Suprapubic skin (tissue), 4 donors: ENCODE measurements at regions not wholly inside any gene's neighbourhood (a gene's known extent, or its start where the extent isn't known, plus 50 kb on each side); places are given as distances from the start of the nearest gene placed in this dataset.

Experiments used
- DNase-seq, 2 donors: peaks; one replicate each; pipeline ENCODE4 v3.0.0-alpha.2; 2019; ENCODE audit warnings: low spot score in 2 of 2
- H3K27ac ChIP-seq: fragments of 200-600 bp; sonication (generic); one replicate; pipeline ENCODE4 v1.5.1; 2019
- H3K27me3 ChIP-seq: fragments of 200-600 bp; sonication (generic); one replicate; pipeline ENCODE4 v1.5.1; 2019
- H3K36me3 ChIP-seq: fragments of 200-600 bp; sonication (generic); one replicate; pipeline ENCODE4 v1.5.1; 2019
- H3K4me1 ChIP-seq: fragments of 200-600 bp; sonication (generic); one replicate; pipeline ENCODE4 v1.5.1; 2019
- H3K4me3 ChIP-seq: fragments of 200-600 bp; sonication (generic); one replicate; pipeline ENCODE4 v1.5.1; 2019; ENCODE audit warnings: mild to moderate bottlenecking
- H3K9me3 ChIP-seq: fragments of 200-600 bp; sonication (generic); one replicate; pipeline ENCODE4 v1.5.1; 2019
- CTCF ChIP-seq, 2 donors: fragments of 200-600 bp in 1 of 2; fragments of 450-650 bp in 1 of 2; sonication (generic) in 1 of 2; IDR thresholded peaks; one replicate each; pipeline ENCODE4 v1.5.1; 2016 to 2019; ENCODE audit warnings: antibody characterized with exemption in 2 of 2, mild to moderate bottlenecking in 1 of 2, moderate library complexity in 1 of 2
- EP300 ChIP-seq: sonication (generic); formaldehyde crosslinking; IDR thresholded peaks from one replicate; pipeline ENCODE4 v1.6.1; 2017; ENCODE audit warnings: antibody characterized with exemption
- POLR2A ChIP-seq, 2 donors: fragments of 450-650 bp; IDR thresholded peaks; one replicate each; pipeline ENCODE4 v1.6.1; 2017; ENCODE audit warnings: antibody characterized with exemption in 2 of 2, mild to moderate bottlenecking in 2 of 2, moderate library complexity in 2 of 2
- POLR2AphosphoS5 ChIP-seq, 3 donors: sonication (generic); formaldehyde crosslinking; IDR thresholded peaks; one replicate each; pipeline ENCODE4 v1.6.1; 2017; ENCODE audit warnings: antibody characterized with exemption in 3 of 3
- WGBS: methylation state at CpG from one replicate; pipeline ENCODE4 v1.1.5; 2018; 5-methylcytosine and 5-hydroxymethylcytosine counted together

GRCh38 chr13:97895383-97895782 lies 58.1 kb upstream of the IPO5 start:
- no peak for DNase-seq
- Histone ChIP-seq H3K36me3 (no peaks in the 10 kb centered on the region), H3K4me1 (no peaks in the 10 kb centered on the region), H3K4me3 (no peak overlapping the region), H3K27ac (no peak overlapping the region), H3K27me3 (no peaks in the 10 kb centered on the region), H3K9me3 (no peaks in the 10 kb centered on the region)
- no peak for TF ChIP-seq POLR2A (IDR thresholded peaks at IDR 0.05)
- 88% methylated on average over 1 of the region's 1 CpG for WGBS

- Histone ChIP-seq H3K27me3 (no peaks in the 10 kb centered on the region), H3K4me3 (no peak overlapping the region), H3K9me3 (no peaks in the 10 kb centered on the region), H3K27ac (no peak overlapping the region), H3K36me3 (no peaks in the 10 kb centered on the region), H3K4me1 (no peaks in the 10 kb centered on the region)
- TF ChIP-seq POLR2A (IDR thresholded peaks at IDR 0.05): no peak
- TF ChIP-seq CTCF (IDR thresholded peaks at IDR 0.05): no peak
- no peak for TF ChIP-seq EP300
- no peak for TF ChIP-seq POLR2AphosphoS5 (IDR thresholded peaks at IDR 0.05)
- 73% methylated on average over 2 of the region's 2 CpGs for WGBS
- no peak for DNase-seq
Observed at GRCh38 chr13:97896446-97896845, 57.0 kb upstream of the IPO5 start.

GRCh38 chr13:97901716-97902115 lies 51.8 kb upstream of the IPO5 start:
- no peak overlapping the region for H3K4me3 ChIP-seq
- no peak overlapping the region for H3K27ac ChIP-seq
- H3K27me3 ChIP-seq: no peaks in the 10 kb centered on the region
- TF ChIP-seq POLR2AphosphoS5 (IDR thresholded peaks at IDR 0.05): no peak
- no peak for TF ChIP-seq EP300
- no peak for TF ChIP-seq POLR2A (IDR thresholded peaks at IDR 0.05)
- TF ChIP-seq CTCF (IDR thresholded peaks at IDR 0.05): no peak
- no peak for DNase-seq
- no peaks in the 10 kb centered on the region for H3K4me1 ChIP-seq
- H3K9me3 ChIP-seq: no peaks in the 10 kb centered on the region
- WGBS: 86% methylated on average over 1 of the region's 1 CpG
- no peaks in the 10 kb centered on the region for H3K36me3 ChIP-seq
